GM21447 (cell line): ENCODE measurements at regions not wholly inside any gene's neighbourhood (a gene's known extent, or its start where the extent isn't known, plus 50 kb on each side); places are given as distances from the start of the nearest gene placed in this dataset.
"Not testable (repeated sequence)": the region's sequence is repeated elsewhere in the genome, so short reads cannot be mapped to it uniquely, and the experiment has no call there.

Experiments used
- ATAC-seq: cut with Tn5 transposase; IDR thresholded peaks from one replicate; pipeline ENCODE4 v1.9.1; 2021; ENCODE audit not compliant: unreplicated experiment

DNA sequence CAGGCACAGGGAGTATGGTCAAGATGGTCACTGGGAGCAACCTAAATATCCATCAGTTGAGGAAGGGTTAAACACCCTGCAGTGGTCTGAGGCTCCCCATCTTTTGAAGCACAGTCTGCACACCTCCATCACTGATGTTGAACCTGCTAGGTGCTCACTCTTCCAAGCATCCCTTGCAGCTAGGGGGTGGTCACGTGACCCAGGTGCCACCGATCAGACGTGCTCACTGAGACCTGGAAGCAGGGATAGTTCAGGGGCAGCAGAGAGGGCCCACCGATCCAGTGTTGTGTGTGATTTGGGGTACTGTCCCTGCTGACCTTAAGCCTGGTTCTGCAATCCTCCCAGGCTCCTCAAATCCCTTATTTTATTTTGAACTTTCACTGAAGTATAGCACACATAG lies 134.6 kb downstream of the CEBPB start:
- no peak for ATAC-seq

DNA sequence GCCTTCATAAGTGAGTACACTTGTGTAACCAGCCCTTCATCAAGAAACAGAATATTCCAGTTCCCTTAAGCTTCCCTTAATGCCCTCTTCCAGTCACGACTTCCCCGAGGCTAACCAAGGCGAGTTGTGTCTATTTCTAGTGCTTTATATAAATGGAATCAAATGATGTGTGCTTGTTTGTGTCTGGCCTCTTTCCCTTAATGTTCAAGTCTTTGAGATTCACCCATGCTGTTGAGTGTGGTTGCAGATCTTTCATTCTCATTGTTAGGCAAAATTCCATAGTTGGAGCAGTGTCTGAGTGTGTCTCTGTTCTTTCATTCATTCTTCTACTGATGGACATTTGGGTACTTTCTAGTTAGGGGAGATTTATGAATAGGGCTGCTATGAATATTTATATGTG lies 135.0 kb downstream of the CEBPB start:
- ATAC-seq, result no peak

DNA sequence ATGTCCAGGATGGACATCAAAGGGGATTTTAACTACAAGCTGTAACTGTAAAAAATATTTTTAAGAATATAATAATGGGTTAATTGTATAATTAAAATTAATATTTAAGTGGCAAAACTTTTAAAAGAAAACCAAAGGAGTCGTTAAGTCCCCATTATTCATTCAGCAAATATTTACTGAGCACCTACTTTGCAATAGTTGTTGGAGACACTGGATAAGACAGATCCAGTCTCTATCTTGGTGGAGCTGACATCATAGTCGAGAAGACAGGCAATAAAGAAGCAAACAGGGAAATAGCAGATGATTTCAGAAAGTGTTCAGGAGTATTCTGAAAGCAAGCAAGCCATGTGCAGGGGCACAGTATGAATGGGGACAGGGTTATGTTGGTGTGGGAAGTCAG lies 137.0 kb downstream of the CEBPB start:
- no peak for ATAC-seq

DNA sequence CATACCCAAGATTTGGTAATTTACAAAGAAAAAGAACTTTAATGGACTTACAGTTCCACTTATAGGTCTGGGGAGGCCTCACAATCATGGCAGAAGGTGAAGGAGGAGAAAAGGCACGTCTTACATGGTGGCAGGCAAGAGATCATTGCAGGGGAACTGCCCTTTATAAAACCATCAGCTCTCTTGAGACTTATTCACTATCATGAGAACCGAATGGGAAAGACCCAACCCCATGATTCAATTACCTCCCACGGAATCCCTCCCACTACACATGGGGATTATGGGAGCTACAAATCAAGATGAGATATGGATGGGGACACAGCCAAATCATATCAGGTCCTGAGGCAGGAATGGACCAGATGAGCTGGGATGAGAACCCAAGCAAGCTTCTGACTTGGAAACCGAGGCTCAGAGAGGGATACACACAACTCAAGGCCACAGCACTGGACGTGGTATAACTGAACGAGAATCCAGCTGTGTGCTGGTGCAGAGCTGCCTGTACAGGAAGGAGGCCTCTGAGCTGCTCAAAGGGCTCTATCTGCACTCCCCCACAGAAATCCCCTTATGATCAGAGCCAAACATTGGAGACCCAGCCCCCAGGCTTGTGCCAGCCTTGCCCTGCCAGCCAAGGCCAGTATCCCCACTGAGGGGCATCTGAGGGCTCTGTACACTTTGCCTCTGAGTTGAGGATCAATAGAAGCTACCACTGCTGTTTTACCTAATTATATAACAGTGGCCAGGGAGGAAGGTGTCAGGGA lies 137.8 kb downstream of the CEBPB start:
- no peak for ATAC-seq

DNA sequence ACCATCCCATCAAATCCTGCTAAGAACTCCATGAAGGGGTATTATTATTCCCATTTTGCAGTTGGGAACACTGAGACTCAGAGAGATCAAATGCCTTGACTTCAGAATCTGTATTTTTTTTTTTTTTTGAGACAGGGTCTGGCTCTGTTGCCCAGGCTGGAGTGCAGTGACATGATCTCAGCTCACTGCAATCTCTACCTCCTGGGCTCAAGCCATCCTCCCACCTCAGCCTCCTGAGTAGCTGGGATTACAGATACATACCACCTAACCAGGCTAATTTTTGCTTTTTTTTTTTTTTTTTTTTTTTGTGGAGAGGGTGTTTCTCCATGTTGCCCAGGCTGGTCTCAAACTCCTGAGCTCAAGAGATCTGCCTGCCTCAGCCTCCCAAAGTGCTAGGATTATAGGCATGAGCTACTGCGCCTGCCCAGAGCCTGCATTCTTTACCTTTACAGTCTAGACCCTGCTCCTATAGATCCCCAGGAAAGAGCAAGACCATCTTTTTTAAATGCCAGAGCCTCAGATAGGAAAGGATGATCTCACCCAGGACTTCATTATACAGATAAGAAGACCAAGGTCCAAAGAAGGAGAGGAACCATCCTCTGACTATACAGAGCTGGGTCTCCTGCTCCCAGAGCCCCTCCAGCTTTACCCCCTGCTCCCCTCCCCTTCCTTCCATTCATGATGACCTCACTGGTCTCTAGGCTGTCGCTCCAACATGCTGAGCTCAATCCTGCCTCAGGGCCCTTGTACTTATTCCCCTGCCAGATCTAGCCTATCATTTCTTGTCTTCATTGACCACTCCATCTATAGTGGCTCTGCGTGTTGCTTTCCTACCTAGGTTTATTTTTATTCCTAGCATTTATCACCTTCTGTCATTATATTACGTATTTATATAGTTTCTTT lies 138.6 kb downstream of the CEBPB start:
- no peak for ATAC-seq

DNA sequence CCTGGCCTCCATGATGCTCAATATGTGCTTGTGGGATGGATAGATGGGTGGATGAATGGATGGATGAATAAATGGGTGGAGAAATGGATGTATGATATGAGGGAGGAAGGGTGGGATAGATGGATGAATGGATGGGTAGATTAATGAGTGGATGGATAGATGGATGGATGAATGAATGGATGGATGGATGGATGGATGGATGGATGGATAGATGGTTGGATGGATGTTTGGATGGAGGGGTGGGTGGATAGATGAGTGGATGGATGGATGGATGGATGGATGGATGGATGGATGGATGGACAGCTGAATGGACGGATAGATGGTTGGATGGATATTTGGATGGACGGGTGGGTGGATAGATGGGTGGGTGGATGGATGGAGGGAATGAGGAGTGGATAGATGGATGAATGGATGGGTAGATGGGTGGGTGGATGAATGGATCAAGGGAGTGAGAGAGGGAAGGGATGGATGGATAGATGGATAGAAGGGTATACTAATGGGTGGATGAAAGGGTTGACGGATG lies 139.4 kb downstream of the CEBPB start:
- ATAC-seq, result no peak

DNA sequence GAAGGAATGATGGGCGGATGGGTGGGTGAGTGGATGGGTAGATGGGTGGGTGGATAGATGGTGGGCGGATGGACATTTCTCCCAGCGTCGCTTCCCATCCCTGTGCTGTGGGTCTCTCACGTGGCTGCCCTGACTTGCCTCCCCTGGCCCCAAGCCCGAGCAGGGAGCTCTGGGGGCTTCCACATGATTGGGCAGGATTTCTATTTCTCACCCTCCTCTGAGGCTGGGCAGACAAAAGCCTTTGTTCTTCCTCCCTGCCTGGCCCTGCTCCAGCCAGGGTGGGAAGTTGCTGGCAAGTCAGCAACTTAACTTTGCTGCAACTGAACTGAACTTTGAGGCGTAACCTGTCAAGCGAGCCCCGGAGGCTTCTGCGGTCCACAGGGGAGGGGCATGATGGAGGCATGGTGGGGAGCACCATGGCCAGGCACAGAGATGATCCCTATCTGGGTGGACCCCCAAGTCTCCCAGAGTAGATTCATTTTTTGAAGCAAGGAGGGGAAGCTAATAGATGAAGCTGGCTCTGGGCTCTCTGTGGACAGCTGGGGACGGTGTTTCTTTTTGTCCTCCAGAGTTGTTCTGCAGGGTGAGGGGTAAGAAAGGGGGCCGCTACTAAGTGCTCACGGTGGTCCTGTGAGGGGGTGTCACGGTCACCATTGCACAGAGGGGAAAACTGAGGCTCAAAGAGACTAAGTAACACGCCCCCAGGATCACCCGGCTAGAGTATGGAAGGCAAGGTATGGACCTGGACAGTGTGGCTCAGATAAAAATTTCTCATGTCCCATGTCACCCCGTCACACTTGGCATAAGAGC lies 140.1 kb downstream of the CEBPB start:
- no peak for ATAC-seq

DNA sequence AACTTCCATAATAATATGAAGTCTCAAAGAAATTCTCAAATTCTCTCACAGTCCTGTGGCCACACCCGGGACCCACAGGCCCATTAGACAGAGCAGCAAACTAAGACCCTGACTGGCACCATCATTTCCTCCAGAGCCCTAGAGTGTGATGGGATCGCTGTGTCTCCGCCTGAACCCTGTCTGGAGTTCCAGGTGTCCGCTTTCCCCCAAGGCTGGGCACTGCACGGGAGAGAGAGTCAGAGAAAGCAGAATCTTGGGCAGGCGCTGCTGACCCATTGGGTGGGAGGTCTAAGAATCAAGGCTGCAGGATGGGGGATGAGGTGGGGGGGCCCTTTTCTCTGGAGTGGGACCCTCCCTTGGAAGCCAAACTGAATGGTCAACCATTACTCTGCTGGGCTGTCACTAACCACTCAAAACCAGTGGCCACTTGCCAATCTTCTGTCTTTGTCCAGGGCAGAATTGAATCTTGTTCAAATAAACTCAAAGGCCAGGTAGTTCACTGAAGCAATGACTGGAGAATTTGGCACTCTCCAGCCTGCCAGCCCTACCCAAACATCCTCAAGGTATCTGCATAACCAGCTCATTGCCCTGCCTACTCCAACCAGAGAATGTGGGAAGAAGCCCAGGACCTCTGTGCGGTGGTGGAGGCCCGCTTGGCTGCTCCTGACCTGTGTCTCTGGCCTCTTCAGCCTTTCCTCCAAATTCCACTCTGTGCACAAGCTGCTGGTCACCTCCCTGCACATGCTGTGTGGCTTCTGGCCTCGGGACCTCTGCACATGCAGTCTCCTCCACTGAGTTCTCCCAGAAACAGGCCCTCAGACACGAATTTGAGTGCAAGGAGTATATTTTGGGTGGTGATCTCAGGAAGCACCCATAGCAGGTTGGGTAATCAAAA lies 141.1 kb downstream of the CEBPB start:
- ATAC-seq, result no peak

DNA sequence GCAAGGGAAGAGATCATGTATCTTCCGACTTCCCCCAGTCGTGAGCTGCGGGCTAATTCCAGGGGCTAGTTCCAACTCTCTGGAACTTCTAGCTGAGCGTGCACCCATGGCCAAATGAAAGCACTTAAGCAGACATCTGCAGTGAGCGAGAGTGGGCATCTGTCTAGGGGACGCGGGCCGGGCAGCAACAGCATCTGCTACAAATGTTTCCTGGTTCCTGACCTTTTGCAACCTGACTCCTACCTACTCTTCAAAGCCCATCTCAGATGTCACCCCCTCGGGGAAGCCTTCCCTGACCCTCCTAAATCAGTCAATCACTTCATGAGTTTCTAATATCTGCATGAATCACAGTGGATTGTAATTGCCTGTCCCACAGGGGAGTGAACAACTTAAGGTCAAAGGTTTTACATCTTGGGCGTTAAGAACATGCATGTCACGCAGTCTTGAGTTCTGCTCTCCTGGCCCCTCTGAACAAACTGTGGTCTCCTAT lies 141.9 kb downstream of the CEBPB start:
- no peak for ATAC-seq

DNA sequence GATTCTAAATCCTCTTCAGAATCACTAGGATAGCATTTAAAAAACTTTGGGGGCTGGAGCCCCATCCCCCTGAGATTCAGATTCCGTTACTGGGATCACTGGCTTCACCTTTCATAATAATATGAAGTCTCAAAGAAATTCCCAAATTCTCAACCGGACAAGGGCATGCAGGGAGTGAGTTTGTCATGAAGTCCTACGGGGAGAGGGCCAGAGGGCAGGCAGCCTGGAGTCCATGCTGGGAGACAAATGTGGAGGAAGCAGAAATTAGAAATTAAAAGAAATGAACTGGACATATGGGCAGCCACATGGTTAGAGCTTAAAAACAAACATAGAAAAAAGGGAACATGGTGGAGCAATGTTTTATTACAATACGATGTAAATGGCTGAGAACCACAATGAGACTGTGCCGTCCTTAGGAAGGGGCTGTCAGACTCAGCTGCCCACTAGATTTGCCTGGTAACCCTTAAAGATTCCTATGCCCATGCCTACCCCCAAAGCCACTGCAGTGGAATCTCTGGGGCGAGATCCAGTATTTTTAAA lies 142.6 kb downstream of the CEBPB start:
- no peak for ATAC-seq

DNA sequence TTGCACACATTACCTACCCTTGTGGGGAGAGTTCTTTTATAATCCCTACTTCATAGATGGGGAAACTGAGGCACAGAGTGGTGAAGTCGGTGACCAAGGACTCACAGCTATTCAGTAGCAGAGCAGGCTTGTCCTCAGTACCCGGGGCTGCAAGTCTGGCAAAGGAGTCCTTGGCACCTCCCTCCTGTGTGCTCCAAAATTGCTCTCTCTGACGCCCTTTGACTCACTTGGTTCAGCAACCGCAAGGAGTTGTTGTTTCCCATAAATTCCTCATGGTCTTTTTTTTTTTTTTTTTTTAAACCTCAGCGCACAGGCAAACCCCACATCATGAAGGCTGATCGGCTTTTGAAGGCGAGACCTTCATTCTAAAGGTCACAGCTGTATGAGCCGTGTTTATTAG lies 143.2 kb downstream of the CEBPB start:
- no peak for ATAC-seq

DNA sequence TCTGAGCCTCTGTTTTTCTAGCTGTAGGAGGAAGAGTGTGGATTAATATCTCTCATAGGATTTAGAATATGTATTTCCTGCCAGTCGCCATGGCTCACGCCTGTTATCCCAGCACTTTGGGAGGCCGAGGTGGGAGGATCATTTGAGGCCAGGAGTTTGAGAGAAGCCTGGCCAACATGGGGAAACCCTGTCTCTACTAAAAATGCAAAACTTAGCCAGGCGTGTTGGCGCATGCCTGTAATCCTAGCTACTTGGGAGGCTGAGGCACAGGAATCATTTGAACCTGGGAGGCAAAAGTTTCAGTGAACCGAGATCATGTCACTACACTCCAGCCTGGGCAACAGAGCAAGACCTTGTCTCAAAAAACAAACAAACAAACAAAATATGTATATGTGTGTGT lies 143.9 kb downstream of the CEBPB start:
- ATAC-seq, result not testable (repeated sequence)

DNA sequence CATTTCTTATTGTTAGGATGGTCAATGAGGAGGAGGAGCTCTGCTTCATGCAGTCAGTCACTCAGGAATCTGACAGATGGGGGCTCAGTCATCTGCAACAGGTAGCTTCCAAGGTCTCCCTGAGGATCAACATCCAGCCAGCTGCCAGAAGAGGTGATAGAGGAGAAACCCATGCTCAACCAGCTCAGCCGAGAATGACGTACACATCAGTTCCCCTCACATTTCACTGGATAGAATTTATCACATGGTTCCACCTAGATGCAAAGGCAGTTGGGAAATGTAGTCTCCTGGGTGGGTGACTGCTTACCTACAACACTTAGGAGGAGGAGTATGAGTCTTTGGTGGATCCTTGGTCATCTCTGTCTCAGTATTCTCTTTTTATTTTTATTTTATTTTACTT lies 144.5 kb downstream of the CEBPB start:
- peak; percentile 32 for ATAC-seq

DNA sequence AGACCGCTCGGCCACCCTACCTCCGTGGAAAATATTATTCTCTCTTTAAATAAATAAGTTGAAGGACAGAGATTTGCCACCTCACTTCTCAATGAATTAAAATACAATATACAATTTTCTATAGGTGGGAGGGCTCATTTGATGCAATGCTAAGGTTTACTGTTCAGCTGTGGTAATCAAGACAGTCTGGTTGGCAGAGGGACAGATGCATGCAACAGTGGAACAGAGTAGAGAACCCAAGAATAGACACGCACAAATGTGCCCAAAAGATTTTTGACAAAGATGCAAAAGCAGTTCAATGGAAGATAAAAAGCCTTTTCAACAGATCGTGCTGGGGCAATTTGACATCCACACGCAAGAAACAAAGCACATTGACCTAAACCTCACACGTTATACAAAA lies 145.2 kb downstream of the CEBPB start:
- no peak for ATAC-seq

DNA sequence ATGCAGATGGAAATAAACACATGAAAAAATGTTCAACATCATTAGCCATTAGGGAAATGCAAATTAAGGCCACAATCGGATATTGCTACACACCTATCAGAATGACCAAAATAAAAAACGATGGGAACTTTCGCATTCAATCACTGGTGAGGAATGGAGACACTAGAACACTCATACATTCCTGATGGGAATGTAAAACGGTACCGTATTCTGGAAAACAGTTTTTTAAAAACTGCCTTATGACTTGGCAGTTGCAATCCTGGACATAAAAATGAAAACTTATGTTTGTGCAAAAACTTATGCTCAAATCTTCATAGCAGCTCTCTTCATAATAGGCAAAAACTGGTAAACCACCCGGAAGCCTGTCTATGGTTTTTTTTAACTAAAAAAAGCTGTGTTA lies 146.0 kb downstream of the CEBPB start:
- ATAC-seq, result no peak

DNA sequence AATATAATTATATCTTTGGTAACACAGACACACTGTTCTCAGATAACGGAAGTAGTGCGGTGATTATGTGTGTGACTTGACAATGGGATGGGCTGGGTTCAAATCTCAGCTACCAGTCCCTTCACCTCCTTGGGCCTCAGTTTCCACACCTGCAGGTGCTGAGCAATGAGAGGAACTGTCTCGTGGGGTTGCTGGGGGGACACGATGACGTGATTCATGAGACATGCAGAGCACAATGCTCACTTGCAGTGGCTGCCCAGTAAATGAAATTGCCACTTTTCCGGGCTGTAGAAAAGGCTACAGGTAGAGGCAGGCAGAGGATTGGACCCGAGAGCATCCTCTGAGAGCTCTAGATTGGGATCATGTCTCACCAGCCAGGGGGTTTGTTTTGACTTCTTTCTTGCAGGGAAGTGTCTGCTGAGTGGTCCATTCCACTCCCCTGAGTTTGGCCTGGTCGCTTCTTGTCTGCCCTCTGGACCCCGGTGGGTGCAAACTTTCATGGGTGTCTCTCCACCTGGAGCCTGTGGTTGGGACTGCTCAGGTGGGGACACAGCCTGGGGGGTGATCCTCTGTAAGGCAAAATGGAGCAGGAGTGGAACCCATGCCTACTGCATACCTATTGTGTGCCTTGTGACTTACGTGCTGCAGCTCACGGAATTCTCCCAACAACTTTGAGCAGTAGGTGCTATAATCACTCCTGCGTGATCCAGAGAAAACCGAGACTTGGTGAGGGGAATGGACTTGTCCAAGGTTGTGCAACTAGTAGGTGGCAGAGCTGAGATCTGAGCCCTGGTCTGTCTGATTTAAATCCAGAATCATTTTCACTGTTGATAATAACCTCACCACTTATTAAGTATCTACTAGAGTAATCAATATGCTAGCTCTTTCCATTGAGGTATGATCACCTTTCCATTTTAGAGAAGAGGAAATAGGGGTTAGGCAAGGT lies 147.2 kb downstream of the CEBPB start:
- ATAC-seq, result no peak

DNA sequence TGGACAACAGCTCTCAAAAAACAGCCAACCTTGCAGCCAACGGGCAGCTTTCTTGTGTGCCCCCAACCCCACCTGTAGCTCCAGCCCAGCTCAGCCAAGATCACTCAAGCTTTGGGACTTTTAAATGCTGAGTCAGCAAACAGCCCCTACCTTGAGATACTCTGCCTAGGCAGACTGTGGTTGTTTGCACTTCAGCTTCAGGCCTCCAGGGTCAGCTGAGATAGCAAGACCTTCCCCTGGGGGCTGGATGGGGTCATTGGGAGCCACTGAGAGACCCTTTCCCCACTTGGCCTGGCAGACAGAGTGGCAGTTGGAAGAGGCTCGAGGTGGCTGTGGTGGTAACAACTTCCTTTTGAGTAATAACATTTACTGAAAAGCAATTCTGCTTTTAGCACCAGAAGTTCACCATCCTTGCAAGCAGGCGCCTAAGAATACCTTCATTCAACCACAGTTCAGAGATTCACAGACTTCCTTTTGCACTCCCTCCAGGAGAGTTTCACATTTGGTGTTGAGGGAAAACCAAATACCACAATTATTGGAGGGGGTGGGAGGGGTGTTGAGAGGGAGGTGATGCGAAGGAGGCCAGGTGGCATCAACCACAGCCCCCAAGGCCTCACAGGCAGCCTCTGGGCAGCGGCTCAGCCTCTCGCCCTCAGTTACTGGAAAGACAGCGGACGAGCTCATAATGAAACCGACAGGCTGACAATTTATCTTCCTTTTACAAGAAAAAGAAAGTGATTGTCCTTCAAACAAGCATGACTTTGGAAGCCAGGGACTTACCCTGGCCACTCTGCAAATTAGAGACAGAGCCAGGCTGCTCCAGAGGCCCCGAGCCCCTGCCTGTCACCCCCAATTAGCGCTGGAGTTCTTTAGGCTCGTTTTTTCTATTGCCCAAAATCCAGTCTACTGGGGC lies 148.1 kb downstream of the CEBPB start:
- ATAC-seq, result peak; percentile 60

DNA sequence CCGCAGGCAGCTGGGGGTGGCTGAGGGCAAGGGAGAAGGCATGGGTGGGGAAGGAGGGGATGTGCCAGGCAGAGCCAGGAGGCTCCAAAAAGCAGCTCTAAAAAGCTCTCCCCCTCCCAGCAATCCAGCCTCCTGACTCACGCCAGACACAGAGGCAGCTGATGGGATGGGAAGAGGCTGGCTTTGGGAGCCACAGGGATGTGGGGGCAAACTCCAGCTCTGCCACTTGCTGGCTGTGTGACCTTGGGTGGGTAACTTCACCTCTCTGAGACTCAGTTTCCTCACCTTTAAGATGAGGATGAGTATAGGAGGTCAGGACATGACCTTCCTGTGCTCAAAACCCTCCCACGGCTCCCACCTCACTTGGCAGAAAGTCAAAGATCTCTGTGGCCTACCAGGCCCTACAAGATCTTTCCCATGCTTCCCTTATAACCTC lies 148.9 kb downstream of the CEBPB start:
- ATAC-seq, result no peak
